Ishikawa (cell line): ENCODE measurements at regions not wholly inside any gene's neighbourhood (a gene's known extent, or its start where the extent isn't known, plus 50 kb on each side); places are given as distances from the start of the nearest gene placed in this dataset.

Experiments used
- CEBPB ChIP-seq: IDR thresholded peaks from 2 replicates; pipeline ENCODE4 v1.6.1; 2012
- CREB1 ChIP-seq: IDR thresholded peaks from 2 replicates; pipeline ENCODE4 v1.6.1; 2012; ENCODE audit warnings: low read depth
- EGR1 ChIP-seq: IDR thresholded peaks from 2 replicates; pipeline ENCODE4 v1.6.1; 2012
- EP300 ChIP-seq: IDR thresholded peaks from 2 replicates; pipeline ENCODE4 v1.6.1; 2012; ENCODE audit warnings: borderline replicate concordance
- FOXM1 ChIP-seq: IDR thresholded peaks from 2 replicates; pipeline ENCODE4 v1.6.1; 2012; ENCODE audit warnings: low read depth, borderline replicate concordance
- NFIC ChIP-seq: IDR thresholded peaks from 2 replicates; pipeline ENCODE4 v1.6.1; 2012
- RAD21 ChIP-seq: IDR thresholded peaks from 2 replicates; pipeline ENCODE4 v1.6.1; 2012; ENCODE audit warnings: low read depth
- TAF1 ChIP-seq: IDR thresholded peaks from 2 replicates; pipeline ENCODE4 v1.6.1; 2012; ENCODE audit warnings: low read depth, mild to moderate bottlenecking
- TCF12 ChIP-seq: IDR thresholded peaks from 2 replicates; pipeline ENCODE4 v1.6.1; 2012; ENCODE audit warnings: low read depth
- TEAD4 ChIP-seq: IDR thresholded peaks from 2 replicates; pipeline ENCODE4 v1.6.1; 2012
- YY1 ChIP-seq: IDR thresholded peaks from 2 replicates; pipeline ENCODE4 v1.6.1; 2012; ENCODE audit warnings: low read depth
- ZBTB7A ChIP-seq: IDR thresholded peaks from 2 replicates; pipeline ENCODE4 v1.6.1; 2012; ENCODE audit warnings: low read depth
- TF ChIP-seq, protein P1 (sequence below): IDR thresholded peaks from 2 replicates; pipeline ENCODE4 v1.6.1; 2012
- TF ChIP-seq, protein P2 (sequence below): IDR thresholded peaks from 2 replicates; pipeline ENCODE4 v1.6.1; 2012
- TF ChIP-seq, protein P3 (sequence below): IDR thresholded peaks from 2 replicates; pipeline ENCODE4 v1.6.1; 2012; ENCODE audit warnings: low read depth, mild to moderate bottlenecking

- TF ChIP-seq RAD21 (no peak), EP300 (no peak), TCF12 (no peak), TEAD4 (no peak), NFIC (no peak), TAF1 (no peak), EGR1 (no peak), YY1 (no peak), CREB1 (no peak), ZBTB7A (no peak), FOXM1 (no peak), CEBPB (no peak)
- TF ChIP-seq, protein P1, sequence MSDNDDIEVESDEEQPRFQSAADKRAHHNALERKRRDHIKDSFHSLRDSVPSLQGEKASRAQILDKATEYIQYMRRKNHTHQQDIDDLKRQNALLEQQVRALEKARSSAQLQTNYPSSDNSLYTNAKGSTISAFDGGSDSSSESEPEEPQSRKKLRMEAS, result no peak
- TF ChIP-seq, protein P2, sequence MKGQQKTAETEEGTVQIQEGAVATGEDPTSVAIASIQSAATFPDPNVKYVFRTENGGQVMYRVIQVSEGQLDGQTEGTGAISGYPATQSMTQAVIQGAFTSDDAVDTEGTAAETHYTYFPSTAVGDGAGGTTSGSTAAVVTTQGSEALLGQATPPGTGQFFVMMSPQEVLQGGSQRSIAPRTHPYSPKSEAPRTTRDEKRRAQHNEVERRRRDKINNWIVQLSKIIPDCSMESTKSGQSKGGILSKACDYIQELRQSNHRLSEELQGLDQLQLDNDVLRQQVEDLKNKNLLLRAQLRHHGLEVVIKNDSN, result no peak
- TF ChIP-seq, protein P3, sequence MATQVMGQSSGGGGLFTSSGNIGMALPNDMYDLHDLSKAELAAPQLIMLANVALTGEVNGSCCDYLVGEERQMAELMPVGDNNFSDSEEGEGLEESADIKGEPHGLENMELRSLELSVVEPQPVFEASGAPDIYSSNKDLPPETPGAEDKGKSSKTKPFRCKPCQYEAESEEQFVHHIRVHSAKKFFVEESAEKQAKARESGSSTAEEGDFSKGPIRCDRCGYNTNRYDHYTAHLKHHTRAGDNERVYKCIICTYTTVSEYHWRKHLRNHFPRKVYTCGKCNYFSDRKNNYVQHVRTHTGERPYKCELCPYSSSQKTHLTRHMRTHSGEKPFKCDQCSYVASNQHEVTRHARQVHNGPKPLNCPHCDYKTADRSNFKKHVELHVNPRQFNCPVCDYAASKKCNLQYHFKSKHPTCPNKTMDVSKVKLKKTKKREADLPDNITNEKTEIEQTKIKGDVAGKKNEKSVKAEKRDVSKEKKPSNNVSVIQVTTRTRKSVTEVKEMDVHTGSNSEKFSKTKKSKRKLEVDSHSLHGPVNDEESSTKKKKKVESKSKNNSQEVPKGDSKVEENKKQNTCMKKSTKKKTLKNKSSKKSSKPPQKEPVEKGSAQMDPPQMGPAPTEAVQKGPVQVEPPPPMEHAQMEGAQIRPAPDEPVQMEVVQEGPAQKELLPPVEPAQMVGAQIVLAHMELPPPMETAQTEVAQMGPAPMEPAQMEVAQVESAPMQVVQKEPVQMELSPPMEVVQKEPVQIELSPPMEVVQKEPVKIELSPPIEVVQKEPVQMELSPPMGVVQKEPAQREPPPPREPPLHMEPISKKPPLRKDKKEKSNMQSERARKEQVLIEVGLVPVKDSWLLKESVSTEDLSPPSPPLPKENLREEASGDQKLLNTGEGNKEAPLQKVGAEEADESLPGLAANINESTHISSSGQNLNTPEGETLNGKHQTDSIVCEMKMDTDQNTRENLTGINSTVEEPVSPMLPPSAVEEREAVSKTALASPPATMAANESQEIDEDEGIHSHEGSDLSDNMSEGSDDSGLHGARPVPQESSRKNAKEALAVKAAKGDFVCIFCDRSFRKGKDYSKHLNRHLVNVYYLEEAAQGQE, result no peak
Observed at GRCh38 chr4:104128850-104129213, 365.9 kb downstream of the CXXC4 start.

GRCh38 chr4:104128031-104128849 is 366.5 kb downstream of the CXXC4 start:
- TF ChIP-seq RAD21, result no peak
- no peak for TF ChIP-seq TEAD4
- TF ChIP-seq EGR1, result no peak
- no peak for TF ChIP-seq NFIC
- TF ChIP-seq TAF1, result no peak
- no peak for TF ChIP-seq CREB1
- TF ChIP-seq, protein P1, result no peak

GRCh38 chr4:104123021-104123420 is 371.7 kb downstream of the CXXC4 start:
- TF ChIP-seq NFIC (no peak), EP300 (no peak), ZBTB7A (no peak), TCF12 (no peak), CREB1 (no peak), CEBPB (no peak), TEAD4 (no peak), FOXM1 (no peak), RAD21 (no peak), EGR1 (no peak), TAF1 (no peak), YY1 (no peak)
- TF ChIP-seq, protein P1, result no peak
- TF ChIP-seq, protein P2, result no peak
- TF ChIP-seq, protein P3, result no peak

- TF ChIP-seq EP300 (no peak), CEBPB (no peak), CREB1 (no peak), RAD21 (no peak), TEAD4 (no peak), FOXM1 (no peak), NFIC (no peak), TCF12 (no peak)
- TF ChIP-seq, protein P2, result no peak
Observed at GRCh38 chr4:104117776-104118175, 376.9 kb downstream of the CXXC4 start.

- TF ChIP-seq CEBPB (no peak), EP300 (no peak)
Observed at GRCh38 chr4:104113850-104114249, 380.8 kb downstream of the CXXC4 start.
